Thoracic aorta (tissue), 2 donors: ENCODE measurements at regions not wholly inside any gene's neighbourhood (a gene's known extent, or its start where the extent isn't known, plus 50 kb on each side); places are given as distances from the start of the nearest gene placed in this dataset.

Experiments used
- ATAC-seq: fragments of 150-250 bp; one replicate; pipeline ENCODE4 v1.8.0; 2017; ENCODE audit warnings: low read depth; ENCODE audit not compliant: insufficient number of reproducible peaks, low FRiP score
- DNase-seq: peaks from one replicate; pipeline ENCODE4 v3.0.0-alpha.2; 2020; ENCODE audit warnings: low spot score
- H3K27ac ChIP-seq, 2 donors: fragments of 200-600 bp; sonication (generic); 1 replicate in 1 of 2; 2 replicates in 1 of 2; pipeline ENCODE4 v1.5.1; 2016; ENCODE audit warnings: mild to moderate bottlenecking in 2 of 2, moderate library complexity in 2 of 2
- H3K27me3 ChIP-seq: fragments of 200-600 bp; sonication (generic); replicated peaks from 2 replicates; pipeline ENCODE4 v1.6.0; 2016; ENCODE audit warnings: mild to moderate bottlenecking; ENCODE audit not compliant: insufficient read depth
- H3K36me3 ChIP-seq: fragments of 200-600 bp; sonication (generic); one replicate; pipeline ENCODE4 v1.5.1; 2016
- H3K4me1 ChIP-seq, 2 donors: fragments of 200-600 bp; sonication (generic); 1 replicate in 1 of 2; 2 replicates in 1 of 2; pipeline versions ENCODE4 v1.5.1 to v1.6.0; 2016; ENCODE audit warnings: low read depth in 2 of 2, mild to moderate bottlenecking in 1 of 2; ENCODE audit not compliant: control insufficient read depth in 1 of 2
- H3K4me3 ChIP-seq: fragments of 200-600 bp; sonication (generic); 2 replicates; pipeline ENCODE4 v1.5.1; 2016; ENCODE audit warnings: mild to moderate bottlenecking
- H3K9me3 ChIP-seq: fragments of 200-600 bp; sonication (generic); 2 replicates; pipeline ENCODE4 v1.5.1; 2016
- CTCF ChIP-seq: fragments of 200-600 bp; sonication (generic); IDR thresholded peaks from one replicate; pipeline ENCODE4 v1.5.1; 2019; ENCODE audit warnings: antibody characterized with exemption

GRCh38 chr10:83205861-83206260 lies 933.4 kb upstream of the GHITM start:
- no peaks in the 10 kb centered on the region for H3K36me3 ChIP-seq
- no peak overlapping the region for H3K27ac ChIP-seq
- TF ChIP-seq CTCF = no peak
- ATAC-seq (no peak), DNase-seq (no peak)
- H3K9me3 ChIP-seq = peaks cover 4% of the 10 kb centered on the region
- no peak overlapping the region for H3K4me3 ChIP-seq
- H3K27me3 ChIP-seq = no peaks in the 10 kb centered on the region
- H3K4me1 ChIP-seq = no peaks in the 10 kb centered on the region

- no peaks in the 10 kb centered on the region for H3K4me1 ChIP-seq
- H3K9me3 ChIP-seq = no peaks in the 10 kb centered on the region
- ATAC-seq (no peak), DNase-seq (no peak)
- H3K4me3 ChIP-seq = no peak overlapping the region
- no peak overlapping the region for H3K27ac ChIP-seq
- TF ChIP-seq CTCF = no peak
- no peaks in the 10 kb centered on the region for H3K27me3 ChIP-seq
- H3K36me3 ChIP-seq = no peaks in the 10 kb centered on the region
These were observed 926.5 kb upstream of the GHITM start for GRCh38 chr10:83212632-83213334.

GRCh38 chr10:83214136-83214535 lies 925.2 kb upstream of the GHITM start:
- DNase-seq (no peak), ATAC-seq (no peak)
- Histone ChIP-seq H3K27ac (no peak overlapping the region), H3K4me1 (no peaks in the 10 kb centered on the region), H3K9me3 (no peaks in the 10 kb centered on the region), H3K27me3 (no peaks in the 10 kb centered on the region), H3K36me3 (no peaks in the 10 kb centered on the region), H3K4me3 (no peak overlapping the region)
- TF ChIP-seq CTCF = no peak

GRCh38 chr10:83218205-83218604 lies 921.1 kb upstream of the GHITM start:
- Histone ChIP-seq H3K27ac (no peak overlapping the region), H3K9me3 (no peaks in the 10 kb centered on the region), H3K4me1 (no peaks in the 10 kb centered on the region), H3K4me3 (no peak overlapping the region), H3K27me3 (no peaks in the 10 kb centered on the region), H3K36me3 (no peaks in the 10 kb centered on the region)
- no peak for TF ChIP-seq CTCF
- no peak for DNase-seq
- ATAC-seq = no peak

- no peak for DNase-seq
- no peak for ATAC-seq
- H3K27ac ChIP-seq = no peak overlapping the region
- no peak overlapping the region for H3K4me3 ChIP-seq
- no peaks in the 10 kb centered on the region for H3K36me3 ChIP-seq
- no peaks in the 10 kb centered on the region for H3K27me3 ChIP-seq
- H3K9me3 ChIP-seq = no peaks in the 10 kb centered on the region
- no peaks in the 10 kb centered on the region for H3K4me1 ChIP-seq
- no peak for TF ChIP-seq CTCF
These were observed 917.0 kb upstream of the GHITM start for GRCh38 chr10:83222300-83222699.
